ENCODE measurements at regions not wholly inside any gene's neighbourhood (a gene's known extent, or its start where the extent isn't known, plus 50 kb on each side); places are given as distances from the start of the nearest gene placed in this dataset.

- no peak overlapping the region for H3K4me2 ChIP-seq (ENCODE audit: low read length)
- H3K9me3 ChIP-seq (ENCODE audit: low read length) = no peaks in the 10 kb centered on the region
- no peak overlapping the region for H3K27ac ChIP-seq (ENCODE audit: low read depth, low read length, poor library complexity, severe bottlenecking)
- POLR2A ChIA-PET = no interaction called here
- no peaks in the 10 kb centered on the region for H3K9me2 ChIP-seq (ENCODE audit: insufficient read depth, low read length)
- no peaks in the 10 kb centered on the region for H4K20me1 ChIP-seq (ENCODE audit: insufficient read depth, low read length)
- intact Hi-C loops (cut with micrococcal nuclease; ENCODE audit: unreplicated experiment) = no loop called here
- no peaks in the 10 kb centered on the region for H3K4me1 ChIP-seq (ENCODE audit: insufficient read depth, low read length, poor library complexity, severe bottlenecking)
- no peak overlapping the region for H3K4me3 ChIP-seq (ENCODE audit: low read depth, low read length, poor library complexity, severe bottlenecking)
- no peaks in the 10 kb centered on the region for H3K36me3 ChIP-seq (ENCODE audit: insufficient read depth, low read length)
- CTCF ChIA-PET (ENCODE audit: unreplicated experiment) = no interaction called here
- H2AFZ ChIP-seq (ENCODE audit: low read length) = no peak overlapping the region
- no peaks in the 10 kb centered on the region for H3K79me2 ChIP-seq (ENCODE audit: insufficient read depth, low read depth, low read length)
- no peak for TF ChIP-seq CTCF (conservative IDR thresholded peaks at IDR 0.05; ENCODE audit: low read length)
- TF ChIP-seq EZH2phosphoT487 (IDR thresholded peaks at IDR 0.05; ENCODE audit: borderline replicate concordance, low read depth, low read length) = no peak
- BruUV-seq (replicated peaks) = no TSS peak
- DNase-seq (ENCODE audit: low spot score) = no peak
Observed at GRCh38 chr10:78382047-78382446, 348.4 kb downstream of the RPS24 start.

- Histone ChIP-seq H3K9me2 (ENCODE audit: insufficient read depth, low read length) (no peaks in the 10 kb centered on the region), H3K36me3 (ENCODE audit: insufficient read depth, low read length) (no peaks in the 10 kb centered on the region), H3K4me1 (ENCODE audit: insufficient read depth, low read length, poor library complexity, severe bottlenecking) (no peaks in the 10 kb centered on the region), H3K9me3 (ENCODE audit: low read length) (no peaks in the 10 kb centered on the region), H3K4me3 (ENCODE audit: low read depth, low read length, poor library complexity, severe bottlenecking) (no peak overlapping the region), H3K4me2 (ENCODE audit: low read length) (no peak overlapping the region), H3K79me2 (ENCODE audit: insufficient read depth, low read depth, low read length) (no peaks in the 10 kb centered on the region), H2AFZ (ENCODE audit: low read length) (no peak overlapping the region), H4K20me1 (ENCODE audit: insufficient read depth, low read length) (no peaks in the 10 kb centered on the region), H3K27ac (ENCODE audit: low read depth, low read length, poor library complexity, severe bottlenecking) (no peak overlapping the region)
- ChIA-PET POLR2A (no interaction called here), CTCF (ENCODE audit: unreplicated experiment) (no interaction called here)
- TF ChIP-seq CTCF (conservative IDR thresholded peaks at IDR 0.05; ENCODE audit: low read length) = no peak
- no peak for TF ChIP-seq EZH2phosphoT487 (IDR thresholded peaks at IDR 0.05; ENCODE audit: borderline replicate concordance, low read depth, low read length)
- intact Hi-C loops (cut with micrococcal nuclease; ENCODE audit: unreplicated experiment) = no loop called here
- DNase-seq (ENCODE audit: low spot score) = no peak
- BruUV-seq (replicated peaks) = no TSS peak
Observed at GRCh38 chr10:78382772-78383171, 349.1 kb downstream of the RPS24 start.

GRCh38 chr10:78383378-78384048 is 349.9 kb downstream of the RPS24 start:
- H3K4me1 ChIP-seq (ENCODE audit: insufficient read depth, low read length, poor library complexity, severe bottlenecking) = no peaks in the 10 kb centered on the region
- BruUV-seq (replicated peaks) = no TSS peak
- H3K36me3 ChIP-seq (ENCODE audit: insufficient read depth, low read length) = no peaks in the 10 kb centered on the region
- POLR2A ChIA-PET = no interaction called here
- no peaks in the 10 kb centered on the region for H3K9me3 ChIP-seq (ENCODE audit: low read length)
- CTCF ChIA-PET (ENCODE audit: unreplicated experiment) = no interaction called here
- no peak for TF ChIP-seq EZH2phosphoT487 (IDR thresholded peaks at IDR 0.05; ENCODE audit: borderline replicate concordance, low read depth, low read length)
- TF ChIP-seq CTCF (conservative IDR thresholded peaks at IDR 0.05; ENCODE audit: low read length) = no peak
- H3K79me2 ChIP-seq (ENCODE audit: insufficient read depth, low read depth, low read length) = no peaks in the 10 kb centered on the region
- no peaks in the 10 kb centered on the region for H4K20me1 ChIP-seq (ENCODE audit: insufficient read depth, low read length)
- H3K4me3 ChIP-seq (ENCODE audit: low read depth, low read length, poor library complexity, severe bottlenecking) = no peak overlapping the region
- no peaks in the 10 kb centered on the region for H3K9me2 ChIP-seq (ENCODE audit: insufficient read depth, low read length)
- no peak for DNase-seq (ENCODE audit: low spot score)
- intact Hi-C loops (cut with micrococcal nuclease; ENCODE audit: unreplicated experiment) = no loop called here
- H2AFZ ChIP-seq (ENCODE audit: low read length) = no peak overlapping the region
- H3K4me2 ChIP-seq (ENCODE audit: low read length) = no peak overlapping the region
- H3K27ac ChIP-seq (ENCODE audit: low read depth, low read length, poor library complexity, severe bottlenecking) = no peak overlapping the region

Data from OCI-LY7 (cell line).